IMR-90 (cell line): ENCODE measurements at regions not wholly inside any gene's neighbourhood (a gene's known extent, or its start where the extent isn't known, plus 50 kb on each side); places are given as distances from the start of the nearest gene placed in this dataset.

Experiments used
- CTCF ChIP-seq: conservative IDR thresholded peaks from 2 replicates; pipeline ENCODE4 v1.5.1; 2012; ENCODE audit warnings: mild to moderate bottlenecking, low read depth, low read length, improper control_type of control experiment
- RAD21 ChIP-seq: IDR thresholded peaks from 2 replicates; pipeline ENCODE4 v1.6.1; 2012; ENCODE audit warnings: low read length, improper control_type of control experiment

GRCh38 chr19:27920774-27921173, 1292.2 kb downstream of the UQCRFS1 start:
- TF ChIP-seq RAD21 (no peak), CTCF (no peak)
